WERI-Rb-1 (cell line): ENCODE measurements at regions not wholly inside any gene's neighbourhood (a gene's known extent, or its start where the extent isn't known, plus 50 kb on each side); places are given as distances from the start of the nearest gene placed in this dataset.

Experiments used
- DNase-seq: peaks from one replicate; pipeline ENCODE4 v3.0.0-alpha.2; 2020
- H3K27ac ChIP-seq: fragments of 250-450 bp; sonication (Bioruptor Pico); 2 replicates; pipeline ENCODE4 v1.5.1; 2020; ENCODE audit warnings: mild to moderate bottlenecking, moderate library complexity
- H3K27me3 ChIP-seq: fragments of 250-450 bp; sonication (Bioruptor Pico); 2 replicates; pipeline ENCODE4 v1.5.1; 2021; ENCODE audit warnings: mild to moderate bottlenecking, low read depth, moderate library complexity; ENCODE audit not compliant: insufficient read depth, severe bottlenecking
- H3K36me3 ChIP-seq: fragments of 250-450 bp; sonication (Bioruptor Pico); 2 replicates; pipeline ENCODE4 v1.5.1; 2020; ENCODE audit warnings: mild to moderate bottlenecking, moderate library complexity
- H3K4me3 ChIP-seq: 2 replicates; pipeline ENCODE4 v1.5.1; 2011; ENCODE audit warnings: low read depth, mild to moderate bottlenecking, control low read depth, low read length
- H3K9me3 ChIP-seq: fragments of 250-450 bp; sonication (Bioruptor Pico); 2 replicates; pipeline ENCODE4 v1.5.1; 2021; ENCODE audit warnings: mild to moderate bottlenecking, moderate library complexity; ENCODE audit not compliant: severe bottlenecking
- CTCF ChIP-seq: IDR thresholded peaks from 2 replicates; pipeline ENCODE4 v1.5.1; 2011; ENCODE audit warnings: low read depth, mild to moderate bottlenecking, control low read depth, inconsistent platforms, low read length

- Histone ChIP-seq H3K4me3 (no peak overlapping the region), H3K27ac (no peak overlapping the region), H3K27me3 (no peaks in the 10 kb centered on the region), H3K36me3 (no peaks in the 10 kb centered on the region), H3K9me3 (no peaks in the 10 kb centered on the region)
- no peak for TF ChIP-seq CTCF
- DNase-seq, result no peak
These were observed 158.8 kb downstream of the NHLRC3 start for GRCh38 chr13:39196965-39197646.

GRCh38 chr13:39197647-39198007 is 159.4 kb downstream of the NHLRC3 start:
- DNase-seq, result no peak
- no peak for TF ChIP-seq CTCF
- Histone ChIP-seq H3K36me3 (no peaks in the 10 kb centered on the region), H3K4me3 (no peak overlapping the region), H3K9me3 (no peaks in the 10 kb centered on the region), H3K27me3 (no peaks in the 10 kb centered on the region), H3K27ac (no peak overlapping the region)

- no peak for TF ChIP-seq CTCF
- H3K36me3 ChIP-seq, result no peaks in the 10 kb centered on the region
- H3K27me3 ChIP-seq, result no peaks in the 10 kb centered on the region
- DNase-seq, result no peak
- H3K9me3 ChIP-seq, result no peaks in the 10 kb centered on the region
- no peak overlapping the region for H3K27ac ChIP-seq
- H3K4me3 ChIP-seq, result no peak overlapping the region
These were observed 162.1 kb downstream of the NHLRC3 start for GRCh38 chr13:39200249-39200910.

- no peaks in the 10 kb centered on the region for H3K9me3 ChIP-seq
- H3K4me3 ChIP-seq, result no peak overlapping the region
- no peak overlapping the region for H3K27ac ChIP-seq
- H3K27me3 ChIP-seq, result no peaks in the 10 kb centered on the region
- H3K36me3 ChIP-seq, result no peaks in the 10 kb centered on the region
- no peak for DNase-seq
- TF ChIP-seq CTCF, result no peak
These were observed 162.9 kb downstream of the NHLRC3 start for GRCh38 chr13:39201180-39201579.

DNA sequence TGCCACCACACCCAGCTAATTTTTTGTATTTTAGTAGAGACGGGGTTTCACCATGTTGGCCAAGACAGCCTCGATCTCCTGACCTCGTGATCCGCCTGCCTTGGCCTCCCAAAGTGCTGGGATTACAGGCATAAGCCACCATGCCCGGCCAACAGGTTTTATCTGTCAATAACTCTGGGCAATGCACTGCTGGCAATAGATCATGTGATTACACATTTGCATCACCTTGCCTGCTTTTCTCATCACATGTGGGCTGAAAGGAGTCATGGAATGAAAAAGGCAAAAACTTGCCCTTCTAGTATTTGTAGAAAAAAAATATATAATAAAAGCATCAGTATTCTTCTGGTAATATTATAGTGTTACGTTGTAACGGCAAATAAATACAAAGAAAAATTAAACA is 164.5 kb downstream of the NHLRC3 start:
- Histone ChIP-seq H3K9me3 (no peaks in the 10 kb centered on the region), H3K36me3 (no peaks in the 10 kb centered on the region), H3K27ac (no peak overlapping the region), H3K4me3 (no peak overlapping the region), H3K27me3 (no peaks in the 10 kb centered on the region)
- DNase-seq, result no peak
- TF ChIP-seq CTCF, result no peak

DNA sequence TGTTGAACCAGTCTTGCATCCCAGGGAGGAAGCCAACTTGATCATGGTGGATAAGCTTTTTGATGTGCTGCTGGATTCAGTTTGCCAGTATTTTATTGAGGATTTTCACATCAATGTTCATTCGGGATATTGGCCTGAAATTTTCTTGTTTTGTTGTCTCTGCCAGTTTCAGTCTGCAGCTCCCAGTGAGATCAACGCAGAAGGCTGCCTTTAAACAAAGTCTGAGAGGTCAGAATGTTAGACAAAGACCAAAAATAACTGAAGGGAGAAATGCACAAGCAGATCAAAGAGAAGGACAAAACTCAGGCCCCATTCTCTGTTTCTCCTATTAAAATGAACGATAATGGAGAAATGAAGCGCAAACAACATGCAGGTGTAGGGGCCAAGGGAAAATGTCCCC is 170.4 kb downstream of the NHLRC3 start:
- H3K27me3 ChIP-seq, result no peaks in the 10 kb centered on the region
- no peak overlapping the region for H3K4me3 ChIP-seq
- no peak overlapping the region for H3K27ac ChIP-seq
- H3K36me3 ChIP-seq, result no peaks in the 10 kb centered on the region
- no peaks in the 10 kb centered on the region for H3K9me3 ChIP-seq
- DNase-seq, result no peak
- TF ChIP-seq CTCF, result no peak
